ENCODE measurements at regions not wholly inside any gene's neighbourhood (a gene's known extent, or its start where the extent isn't known, plus 50 kb on each side); places are given as distances from the start of the nearest gene placed in this dataset.

- TF ChIP-seq CTCF (conservative IDR thresholded peaks at IDR 0.05; ENCODE audit: low read length) (no peak), EZH2phosphoT487 (IDR thresholded peaks at IDR 0.05; ENCODE audit: borderline replicate concordance) (no peak)
These were observed 173.3 kb downstream of the SEMA6D start for GRCh38 chr15:47890397-47891150.

All from Loucy (cell line).